ENCODE measurements at regions not wholly inside any gene's neighbourhood (a gene's known extent, or its start where the extent isn't known, plus 50 kb on each side); places are given as distances from the start of the nearest gene placed in this dataset.

GRCh38 chr10:124239696-124240095 lies 146.3 kb upstream of the CHST15 start:
- Histone ChIP-seq H3K9me3 (ENCODE audit: control insufficient read depth in 2 of 2, insufficient read depth in 1 of 2, low read depth in 1 of 2, low read length in 1 of 2) (peaks cover 0 to 2% of the 10 kb centered on the region in 2 donors), H3K36me3 (ENCODE audit: control insufficient read depth in 3 of 3, insufficient read depth in 2 of 3, low read depth in 1 of 3, low read length in 3 of 3) (no peaks in the 10 kb centered on the region), H3K27me3 (ENCODE audit: control insufficient read depth in 3 of 3, insufficient read depth in 3 of 3, low read length in 3 of 3) (no peaks in the 10 kb centered on the region), H3K4me1 (ENCODE audit: control insufficient read depth in 3 of 3, insufficient read depth in 2 of 3, low read depth in 1 of 3, low read length in 2 of 3) (no peaks in the 10 kb centered on the region), H3K4me3 (ENCODE audit: low read depth in 1 of 3, low read length in 3 of 3) (no peak overlapping the region), H3K27ac (ENCODE audit: low read depth in 1 of 3, low read length in 2 of 3) (no peak overlapping the region)
- no peak for FAIRE-seq
- 70 to 80% (median 80%) methylated on average over 12 to 13 of the region's 13 CpGs for WGBS, 3 donors
- no peak for DNase-seq

- H3K27me3 ChIP-seq (ENCODE audit: control insufficient read depth in 3 of 3, insufficient read depth in 3 of 3, low read length in 3 of 3) = no peaks in the 10 kb centered on the region
- H3K4me3 ChIP-seq (ENCODE audit: low read depth in 1 of 3, low read length in 3 of 3) = no peak overlapping the region
- WGBS, 3 donors = 60 to 70% (median 60%) methylated on average over 2 of the region's 2 CpGs
- H3K9me3 ChIP-seq (ENCODE audit: control insufficient read depth in 2 of 2, insufficient read depth in 1 of 2, low read depth in 1 of 2, low read length in 1 of 2) = peaks cover 0 to 2% of the 10 kb centered on the region in 2 donors
- H3K36me3 ChIP-seq (ENCODE audit: control insufficient read depth in 3 of 3, insufficient read depth in 2 of 3, low read depth in 1 of 3, low read length in 3 of 3) = no peaks in the 10 kb centered on the region
- no peak for DNase-seq
- no peak overlapping the region for H3K27ac ChIP-seq (ENCODE audit: low read depth in 1 of 3, low read length in 2 of 3)
- H3K4me1 ChIP-seq (ENCODE audit: control insufficient read depth in 3 of 3, insufficient read depth in 2 of 3, low read depth in 1 of 3, low read length in 2 of 3) = no peaks in the 10 kb centered on the region
- FAIRE-seq = no peak
Measured at GRCh38 chr10:124239134-124239533, 145.7 kb upstream of the CHST15 start.

DNA sequence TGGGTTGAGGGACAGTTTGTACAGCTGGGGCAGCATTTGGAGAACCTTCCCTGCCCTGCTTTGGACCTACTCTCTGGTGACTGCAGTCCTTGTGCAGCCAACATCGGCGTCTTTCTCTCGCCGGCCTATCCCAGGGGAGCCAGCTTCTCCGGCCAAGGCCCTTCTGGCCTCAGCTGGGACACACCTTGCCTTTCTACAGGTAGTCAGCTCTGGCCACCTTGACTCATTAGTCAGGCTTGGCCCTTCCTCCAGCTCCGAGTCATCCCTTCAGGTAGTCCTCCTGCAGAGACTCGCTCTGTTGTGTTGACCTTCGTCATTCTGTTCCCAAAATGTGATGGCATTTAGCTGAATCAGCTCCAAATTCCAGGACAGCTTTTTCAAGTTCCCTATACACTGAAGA lies 145.0 kb upstream of the CHST15 start:
- FAIRE-seq (no peak), DNase-seq (no peak)
- WGBS, 3 donors = 82 to 87% (median 83%) methylated on average over 8 of the region's 8 CpGs
- Histone ChIP-seq H3K36me3 (ENCODE audit: control insufficient read depth in 3 of 3, insufficient read depth in 2 of 3, low read depth in 1 of 3, low read length in 3 of 3) (no peaks in the 10 kb centered on the region), H3K27me3 (ENCODE audit: control insufficient read depth in 3 of 3, insufficient read depth in 3 of 3, low read length in 3 of 3) (no peaks in the 10 kb centered on the region), H3K4me1 (ENCODE audit: control insufficient read depth in 3 of 3, insufficient read depth in 2 of 3, low read depth in 1 of 3, low read length in 2 of 3) (no peaks in the 10 kb centered on the region), H3K4me3 (ENCODE audit: low read depth in 1 of 3, low read length in 3 of 3) (no peak overlapping the region), H3K27ac (ENCODE audit: low read depth in 1 of 3, low read length in 2 of 3) (no peak overlapping the region), H3K9me3 (ENCODE audit: control insufficient read depth in 2 of 2, insufficient read depth in 1 of 2, low read depth in 1 of 2, low read length in 1 of 2) (peaks cover 0 to 2% of the 10 kb centered on the region in 2 donors)

DNA sequence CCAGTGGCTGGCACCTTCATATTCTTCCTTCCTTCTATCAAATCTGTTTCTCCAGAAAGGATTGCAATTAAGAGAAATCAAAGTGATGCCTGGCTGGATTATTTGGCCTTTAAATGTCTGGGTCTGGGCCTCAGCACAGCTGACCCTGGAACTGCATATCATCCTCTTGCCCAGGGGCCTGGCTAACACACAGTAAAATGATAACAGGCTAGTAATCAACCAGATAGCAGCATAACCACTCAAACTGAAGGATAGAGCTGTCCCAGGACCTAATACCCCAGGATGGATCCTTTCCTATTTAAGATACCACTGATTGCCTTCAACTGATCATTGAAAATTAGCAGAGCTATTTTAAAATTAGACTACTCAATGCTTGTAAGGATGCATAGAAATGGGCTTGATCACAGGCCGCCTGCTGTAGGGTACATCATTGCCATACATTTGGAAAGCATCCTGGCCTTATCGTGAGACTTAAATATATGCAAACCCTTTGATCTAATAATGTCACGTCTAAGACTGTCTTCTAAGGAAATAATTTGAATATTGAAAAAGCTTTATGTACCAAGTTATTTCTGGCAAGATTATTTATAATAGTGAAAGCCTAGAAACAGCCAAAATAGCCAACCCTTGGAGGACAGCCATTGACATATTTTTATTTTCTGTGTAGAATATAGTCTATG lies 144.0 kb upstream of the CHST15 start:
- H3K27me3 ChIP-seq (ENCODE audit: control insufficient read depth in 3 of 3, insufficient read depth in 3 of 3, low read length in 3 of 3) = no peaks in the 10 kb centered on the region

DNA sequence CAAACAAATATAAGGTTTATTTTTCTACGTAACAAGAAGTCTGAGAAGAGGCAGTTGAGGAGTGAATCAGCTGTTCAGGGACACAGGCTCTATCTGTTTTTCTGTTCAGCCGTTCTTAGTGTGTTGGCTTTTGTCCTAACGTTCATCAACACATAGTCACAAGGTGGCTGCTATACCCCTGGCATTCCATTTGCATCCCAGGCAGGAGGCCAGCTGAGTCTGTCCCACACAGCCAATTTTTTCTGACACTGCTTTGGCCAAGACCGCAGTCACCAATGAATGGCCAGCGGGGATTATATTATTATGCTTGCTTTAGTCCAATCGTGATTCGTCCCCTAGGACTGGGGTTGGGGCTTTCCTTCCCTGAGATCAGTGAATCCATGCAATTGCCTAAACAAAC lies 143.4 kb upstream of the CHST15 start:
- WGBS, 3 donors = 86 to 90% (median 89%) methylated on average over 7 of the region's 7 CpGs
- no peak overlapping the region for H3K27ac ChIP-seq (ENCODE audit: low read depth in 1 of 3, low read length in 2 of 3)
- no peaks in the 10 kb centered on the region for H3K36me3 ChIP-seq (ENCODE audit: control insufficient read depth in 3 of 3, insufficient read depth in 2 of 3, low read depth in 1 of 3, low read length in 3 of 3)
- FAIRE-seq (no peak), DNase-seq (no peak)
- no peak overlapping the region for H3K4me3 ChIP-seq (ENCODE audit: low read depth in 1 of 3, low read length in 3 of 3)
- no peaks in the 10 kb centered on the region for H3K27me3 ChIP-seq (ENCODE audit: control insufficient read depth in 3 of 3, insufficient read depth in 3 of 3, low read length in 3 of 3)
- peaks cover 0 to 2% of the 10 kb centered on the region in 2 donors for H3K9me3 ChIP-seq (ENCODE audit: control insufficient read depth in 2 of 2, insufficient read depth in 1 of 2, low read depth in 1 of 2, low read length in 1 of 2)
- no peaks in the 10 kb centered on the region for H3K4me1 ChIP-seq (ENCODE audit: control insufficient read depth in 3 of 3, insufficient read depth in 2 of 3, low read depth in 1 of 3, low read length in 2 of 3)

More for the DNA sequence above, 144.0 kb upstream of the CHST15 start:
- no peak for FAIRE-seq
- Histone ChIP-seq H3K27ac (ENCODE audit: low read depth in 1 of 3, low read length in 2 of 3) (no peak overlapping the region), H3K9me3 (ENCODE audit: control insufficient read depth in 2 of 2, insufficient read depth in 1 of 2, low read depth in 1 of 2, low read length in 1 of 2) (peaks cover 0 to 2% of the 10 kb centered on the region in 2 donors), H3K4me1 (ENCODE audit: control insufficient read depth in 3 of 3, insufficient read depth in 2 of 3, low read depth in 1 of 3, low read length in 2 of 3) (no peaks in the 10 kb centered on the region), H3K36me3 (ENCODE audit: control insufficient read depth in 3 of 3, insufficient read depth in 2 of 3, low read depth in 1 of 3, low read length in 3 of 3) (no peaks in the 10 kb centered on the region), H3K4me3 (ENCODE audit: low read depth in 1 of 3, low read length in 3 of 3) (no peak overlapping the region)
- WGBS, 3 donors = 67 to 82% (median 68%) methylated on average over 3 of the region's 3 CpGs
- DNase-seq = no peak

- no peak for DNase-seq
- no peaks in the 10 kb centered on the region for H3K4me1 ChIP-seq (ENCODE audit: control insufficient read depth in 3 of 3, insufficient read depth in 2 of 3, low read depth in 1 of 3, low read length in 2 of 3)
- H3K27me3 ChIP-seq (ENCODE audit: control insufficient read depth in 3 of 3, insufficient read depth in 3 of 3, low read length in 3 of 3) = no peaks in the 10 kb centered on the region
- no peak for FAIRE-seq
- no peak overlapping the region for H3K27ac ChIP-seq (ENCODE audit: low read depth in 1 of 3, low read length in 2 of 3)
- no peak overlapping the region for H3K4me3 ChIP-seq (ENCODE audit: low read depth in 1 of 3, low read length in 3 of 3)
- no peaks in the 10 kb centered on the region for H3K36me3 ChIP-seq (ENCODE audit: control insufficient read depth in 3 of 3, insufficient read depth in 2 of 3, low read depth in 1 of 3, low read length in 3 of 3)
- WGBS, 3 donors = 79 to 85% (median 82%) methylated on average over 2 of the region's 2 CpGs
- H3K9me3 ChIP-seq (ENCODE audit: control insufficient read depth in 2 of 2, insufficient read depth in 1 of 2, low read depth in 1 of 2, low read length in 1 of 2) = no peaks in the 10 kb centered on the region
Measured at GRCh38 chr10:124236136-124236535, 142.7 kb upstream of the CHST15 start.

GRCh38 chr10:124235232-124235631 lies 141.8 kb upstream of the CHST15 start:
- DNase-seq (no peak), FAIRE-seq (no peak)
- no peaks in the 10 kb centered on the region for H3K4me1 ChIP-seq (ENCODE audit: control insufficient read depth in 3 of 3, insufficient read depth in 2 of 3, low read depth in 1 of 3, low read length in 2 of 3)
- no peaks in the 10 kb centered on the region for H3K27me3 ChIP-seq (ENCODE audit: control insufficient read depth in 3 of 3, insufficient read depth in 3 of 3, low read length in 3 of 3)
- H3K4me3 ChIP-seq (ENCODE audit: low read depth in 1 of 3, low read length in 3 of 3) = no peak overlapping the region
- WGBS, 3 donors = 92 to 93% (median 92%) methylated on average over 5 of the region's 5 CpGs
- no peaks in the 10 kb centered on the region for H3K36me3 ChIP-seq (ENCODE audit: control insufficient read depth in 3 of 3, insufficient read depth in 2 of 3, low read depth in 1 of 3, low read length in 3 of 3)
- H3K9me3 ChIP-seq (ENCODE audit: control insufficient read depth in 2 of 2, insufficient read depth in 1 of 2, low read depth in 1 of 2, low read length in 1 of 2) = no peaks in the 10 kb centered on the region
- no peak overlapping the region for H3K27ac ChIP-seq (ENCODE audit: low read depth in 1 of 3, low read length in 2 of 3)

- Histone ChIP-seq H3K27me3 (ENCODE audit: control insufficient read depth in 3 of 3, insufficient read depth in 3 of 3, low read length in 3 of 3) (no peaks in the 10 kb centered on the region), H3K27ac (ENCODE audit: low read depth in 1 of 3, low read length in 2 of 3) (no peak overlapping the region), H3K9me3 (ENCODE audit: control insufficient read depth in 2 of 2, insufficient read depth in 1 of 2, low read depth in 1 of 2, low read length in 1 of 2) (no peaks in the 10 kb centered on the region), H3K4me1 (ENCODE audit: control insufficient read depth in 3 of 3, insufficient read depth in 2 of 3, low read depth in 1 of 3, low read length in 2 of 3) (no peaks in the 10 kb centered on the region), H3K4me3 (ENCODE audit: low read depth in 1 of 3, low read length in 3 of 3) (no peak overlapping the region), H3K36me3 (ENCODE audit: control insufficient read depth in 3 of 3, insufficient read depth in 2 of 3, low read depth in 1 of 3, low read length in 3 of 3) (no peaks in the 10 kb centered on the region)
- WGBS, 3 donors = 84 to 87% (median 86%) methylated on average over 15 to 19 of the region's 19 CpGs
- DNase-seq (no peak), FAIRE-seq (no peak)
Measured at GRCh38 chr10:124233546-124234138, 140.2 kb upstream of the CHST15 start.

Measured in small intestine (tissue), 7 donors.